NCI-H1417 treated with DMSO at 0.1 percent for 48 hours (cell line): ENCODE measurements at regions not wholly inside any gene's neighbourhood (a gene's known extent, or its start where the extent isn't known, plus 50 kb on each side); places are given as distances from the start of the nearest gene placed in this dataset.

ENCODE experiments used
- DNase-seq: peaks from one replicate; lab custom pipeline; 2025; lab: John Stamatoyannopoulos, UW

- no peak for DNase-seq
Measured at GRCh38 chr14:98114122-98114895, 1157.7 kb downstream of the BCL11B start.

- DNase-seq = no peak
Measured at GRCh38 chr14:98114946-98115345, 1157.1 kb downstream of the BCL11B start.

- DNase-seq = no peak
Measured at GRCh38 chr14:98118749-98119148, 1153.2 kb downstream of the BCL11B start.

- DNase-seq = no peak
Measured at GRCh38 chr14:98119739-98120138, 1152.3 kb downstream of the BCL11B start.

GRCh38 chr14:98120831-98121464 is 1151.0 kb downstream of the BCL11B start:
- DNase-seq = no peak

GRCh38 chr14:98122527-98122926 is 1149.5 kb downstream of the BCL11B start:
- DNase-seq = no peak

- no peak for DNase-seq
Measured at GRCh38 chr14:98130691-98131090, 1141.3 kb downstream of the BCL11B start.

- no peak for DNase-seq
Measured at GRCh38 chr14:98131406-98131805, 1140.6 kb downstream of the BCL11B start.

- no peak for DNase-seq
Measured at GRCh38 chr14:98133806-98134205, 1138.2 kb downstream of the BCL11B start.

GRCh38 chr14:98136012-98136789 is 1135.8 kb downstream of the BCL11B start:
- no peak for DNase-seq

- peak; percentile 84 for DNase-seq
Measured at GRCh38 chr14:98137131-98138025, 1134.6 kb downstream of the BCL11B start.

GRCh38 chr14:98138666-98139065 is 1133.3 kb downstream of the BCL11B start:
- DNase-seq = no peak

GRCh38 chr14:98140862-98141530 is 1131.0 kb downstream of the BCL11B start:
- no peak for DNase-seq

- DNase-seq = no peak
Measured at GRCh38 chr14:98143566-98143965, 1128.4 kb downstream of the BCL11B start.

- DNase-seq = no peak
Measured at GRCh38 chr14:98144964-98145363, 1127.0 kb downstream of the BCL11B start.

- DNase-seq = no peak
Measured at GRCh38 chr14:98146416-98146815, 1125.6 kb downstream of the BCL11B start.

GRCh38 chr14:98154254-98154653 is 1117.7 kb downstream of the BCL11B start:
- DNase-seq = no peak

- no peak for DNase-seq
Measured at GRCh38 chr14:98156411-98156810, 1115.6 kb downstream of the BCL11B start.

- no peak for DNase-seq
Measured at GRCh38 chr14:98160901-98161300, 1111.1 kb downstream of the BCL11B start.

GRCh38 chr14:98161356-98161755 is 1110.6 kb downstream of the BCL11B start:
- DNase-seq = no peak
